Epithelial cell of proximal tubule (primary cell): ENCODE measurements at regions not wholly inside any gene's neighbourhood (a gene's known extent, or its start where the extent isn't known, plus 50 kb on each side); places are given as distances from the start of the nearest gene placed in this dataset.
"Not testable (repeated sequence)": the region's sequence is repeated elsewhere in the genome, so short reads cannot be mapped to it uniquely, and the experiment has no call there.

Experiments
- DNase-seq: peaks from one replicate; pipeline ENCODE4 v3.0.0-alpha.2; 2011; ENCODE audit warnings: low read depth
- H3K4me3 ChIP-seq: 2 replicates; pipeline ENCODE4 v1.5.1; 2011; ENCODE audit warnings: low read depth, mild to moderate bottlenecking, low read length
- CTCF ChIP-seq: conservative IDR thresholded peaks from 2 replicates; pipeline ENCODE4 v1.5.1; 2012; ENCODE audit warnings: low read depth, mild to moderate bottlenecking, low read length

DNA sequence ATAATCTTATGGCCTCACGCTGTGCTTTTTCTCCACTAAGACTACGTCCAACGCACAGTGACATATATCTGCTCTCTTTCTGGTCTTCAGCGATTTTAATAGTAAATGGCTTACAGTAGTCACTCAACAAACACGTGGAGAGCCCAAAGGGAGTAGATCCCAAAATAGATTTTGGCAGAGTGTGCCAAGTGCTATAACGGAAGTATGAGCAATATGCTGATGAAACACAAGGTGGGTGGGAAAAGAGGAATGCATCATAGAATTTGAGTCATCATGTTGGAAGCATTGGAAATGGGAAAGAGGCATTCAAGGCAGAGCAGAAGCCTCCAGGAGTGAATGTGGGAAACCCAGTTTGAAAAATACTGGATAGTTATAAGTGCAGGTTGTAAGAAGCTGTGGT lies 129.1 kb upstream of the LDB2 start:
- TF ChIP-seq CTCF = no peak
- no peak overlapping the region for H3K4me3 ChIP-seq
- DNase-seq = peak; percentile 71

GRCh38 chr4:17024425-17024824 lies 126.0 kb upstream of the LDB2 start:
- DNase-seq = no peak
- TF ChIP-seq CTCF = no peak

DNA sequence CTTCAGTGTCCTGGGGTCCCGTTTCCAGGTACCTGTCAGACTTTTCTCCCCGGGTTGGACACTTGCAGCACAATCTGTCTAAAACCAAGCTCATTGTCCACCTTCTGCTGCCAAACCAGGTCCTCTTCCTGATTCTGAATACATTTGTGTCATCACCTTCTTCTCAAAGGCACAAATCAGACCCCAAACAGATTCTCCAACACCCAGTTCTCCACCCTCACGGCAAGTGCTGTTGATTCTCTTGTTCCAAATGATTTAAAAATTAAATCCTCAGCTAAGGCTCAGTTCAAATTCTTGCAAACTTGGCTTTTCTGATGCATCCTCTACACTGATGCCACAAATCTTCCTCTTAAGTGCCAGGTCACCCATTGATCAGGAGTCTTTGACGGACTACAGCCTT lies 122.5 kb upstream of the LDB2 start:
- no peak overlapping the region for H3K4me3 ChIP-seq
- DNase-seq = no peak
- no peak for TF ChIP-seq CTCF

More at GRCh38 chr4:17024425-17024824, 126.0 kb upstream of the LDB2 start:
- no peak overlapping the region for H3K4me3 ChIP-seq

DNA sequence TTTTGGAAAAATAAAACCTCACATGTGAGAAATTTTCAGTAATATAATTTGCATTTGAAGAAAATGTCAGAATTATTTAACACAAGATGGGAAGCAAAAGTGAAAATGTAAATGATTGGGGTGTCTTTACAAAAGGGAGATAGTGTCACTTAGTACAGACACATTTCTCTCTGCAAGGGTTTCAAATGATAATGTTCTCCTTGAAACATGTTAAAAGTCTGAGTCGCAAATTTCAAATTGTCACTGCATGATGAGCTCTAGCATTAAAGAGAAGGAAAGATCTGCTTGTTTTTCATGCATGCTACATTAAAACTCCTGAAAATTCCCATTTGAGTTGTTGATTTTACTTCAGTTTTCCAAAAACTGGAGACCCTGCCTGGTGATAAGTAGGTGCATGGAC lies 122.0 kb upstream of the LDB2 start:
- no peak overlapping the region for H3K4me3 ChIP-seq
- no peak for TF ChIP-seq CTCF
- DNase-seq = no peak

DNA sequence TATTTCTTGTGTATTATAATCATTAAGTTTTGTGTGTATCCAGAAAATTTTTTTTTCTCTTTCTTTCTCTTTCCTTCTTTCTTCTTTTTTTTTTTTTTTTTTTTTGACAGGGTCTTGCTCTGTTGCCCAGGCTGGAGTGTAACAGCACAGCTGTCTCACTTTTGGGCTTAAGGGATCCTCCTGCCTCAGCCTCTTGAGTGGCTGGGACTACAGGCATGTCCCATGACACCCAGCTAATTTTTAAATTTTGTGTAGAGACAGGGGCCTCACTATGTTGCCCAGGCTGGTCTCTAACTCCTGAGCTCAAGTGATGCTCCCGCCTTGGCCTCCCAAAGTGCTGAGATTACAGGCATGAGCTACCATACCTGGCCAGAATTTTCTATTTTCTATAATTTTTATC lies 120.2 kb upstream of the LDB2 start:
- not testable (repeated sequence) for H3K4me3 ChIP-seq, DNase-seq

- no peak for TF ChIP-seq CTCF
- no peak for DNase-seq
These were observed 119.6 kb upstream of the LDB2 start for GRCh38 chr4:17018013-17018412.

GRCh38 chr4:17013382-17014006 lies 115.0 kb upstream of the LDB2 start:
- TF ChIP-seq CTCF = no peak
- no peak overlapping the region for H3K4me3 ChIP-seq
- DNase-seq = no peak

More at GRCh38 chr4:17018013-17018412, 119.6 kb upstream of the LDB2 start:
- H3K4me3 ChIP-seq = no peak overlapping the region
